PFSK-1 (cell line): ENCODE measurements at regions not wholly inside any gene's neighbourhood (a gene's known extent, or its start where the extent isn't known, plus 50 kb on each side); places are given as distances from the start of the nearest gene placed in this dataset.

ENCODE experiments used
- POLR2AphosphoS5 ChIP-seq: IDR thresholded peaks from 2 replicates; pipeline ENCODE4 v1.6.1; 2012; ENCODE audit warnings: low read depth, mild to moderate bottlenecking, control low read depth, low read length, moderate library complexity
- REST ChIP-seq, 2 experiments: IDR thresholded peaks; 2 replicates each; pipeline versions ENCODE4 v1.6.1 to v1.8.0; 2011 to 2012; ENCODE audit warnings: low read depth in 2 of 2, low read length in 2 of 2, control low read depth in 1 of 2, inconsistent platforms in 1 of 2, mild to moderate bottlenecking in 1 of 2, moderate library complexity in 1 of 2; ENCODE audit not compliant: insufficient read depth in 1 of 2
- SIN3A ChIP-seq: IDR thresholded peaks from 2 replicates; pipeline ENCODE4 v1.6.1; 2012; ENCODE audit warnings: mild to moderate bottlenecking, low read length, moderate library complexity, borderline replicate concordance; ENCODE audit not compliant: insufficient read depth

DNA sequence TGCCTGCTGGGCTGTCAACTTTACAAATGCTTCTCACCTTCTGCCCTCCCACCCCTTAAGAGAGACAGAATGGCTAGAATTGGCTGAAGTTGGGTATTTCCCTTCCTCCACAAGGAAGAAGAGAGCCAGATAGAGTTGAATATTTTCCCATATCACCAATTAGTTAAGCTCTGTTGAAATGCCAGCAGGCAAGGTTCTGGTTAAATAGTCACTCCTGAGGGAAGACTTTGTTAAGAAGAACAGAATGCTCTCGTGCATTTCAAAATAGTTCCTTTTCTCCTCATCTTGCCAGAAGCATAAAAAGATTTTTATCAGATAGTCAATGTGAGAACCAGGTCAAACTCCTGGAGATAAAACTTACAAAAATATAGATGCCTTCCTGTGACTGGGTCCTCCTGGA lies 2857.0 kb upstream of the PCDH20 start:
- TF ChIP-seq POLR2AphosphoS5 = no peak
- TF ChIP-seq REST (IDR thresholded peaks at IDR 0.05; ENCODE audit: insufficient read depth in 1 of 2, low read depth in 2 of 2, low read length in 2 of 2) = no peak
- no peak for TF ChIP-seq SIN3A
